AG08395 (cell line): ENCODE measurements at regions not wholly inside any gene's neighbourhood (a gene's known extent, or its start where the extent isn't known, plus 50 kb on each side); places are given as distances from the start of the nearest gene placed in this dataset.
"Not testable (repeated sequence)": the region's sequence is repeated elsewhere in the genome, so short reads cannot be mapped to it uniquely, and the experiment has no call there.

Source experiments
- DNase-seq: peaks from one replicate; pipeline ENCODE4 v3.0.0; 2012; ENCODE audit warnings: mixed read lengths, low spot score

GRCh38 chr2:91839904-91840868, 3031.0 kb upstream of the TEKT4 start:
- DNase-seq, result no peak

- not testable (repeated sequence) for DNase-seq
These were observed 3029.0 kb upstream of the TEKT4 start for GRCh38 chr2:91842264-91842663.

GRCh38 chr2:91842913-91843312, 3028.3 kb upstream of the TEKT4 start:
- not testable (repeated sequence) for DNase-seq

GRCh38 chr2:91843723-91844450, 3027.3 kb upstream of the TEKT4 start:
- not testable (repeated sequence) for DNase-seq

- DNase-seq, result not testable (repeated sequence)
These were observed 3026.8 kb upstream of the TEKT4 start for GRCh38 chr2:91844451-91844825.

- DNase-seq, result not testable (repeated sequence)
These were observed 3024.8 kb upstream of the TEKT4 start for GRCh38 chr2:91846388-91846787.

- not testable (repeated sequence) for DNase-seq
These were observed 3019.4 kb upstream of the TEKT4 start for GRCh38 chr2:91851689-91852420.

GRCh38 chr2:91856971-91857370, 3014.3 kb upstream of the TEKT4 start:
- not testable (repeated sequence) for DNase-seq

- DNase-seq, result not testable (repeated sequence)
These were observed 3013.5 kb upstream of the TEKT4 start for GRCh38 chr2:91857711-91858110.

GRCh38 chr2:91871716-91872115, 2999.5 kb upstream of the TEKT4 start:
- DNase-seq, result not testable (repeated sequence)

GRCh38 chr2:91873416-91873815, 2997.8 kb upstream of the TEKT4 start:
- DNase-seq, result not testable (repeated sequence)

- DNase-seq, result not testable (repeated sequence)
These were observed 2993.5 kb upstream of the TEKT4 start for GRCh38 chr2:91877658-91878210.

- not testable (repeated sequence) for DNase-seq
These were observed 2976.1 kb upstream of the TEKT4 start for GRCh38 chr2:91895091-91895490.

- not testable (repeated sequence) for DNase-seq
These were observed 2953.6 kb upstream of the TEKT4 start for GRCh38 chr2:91917602-91918001.
